Tibial nerve (tissue), 4 donors: ENCODE measurements at regions not wholly inside any gene's neighbourhood (a gene's known extent, or its start where the extent isn't known, plus 50 kb on each side); places are given as distances from the start of the nearest gene placed in this dataset.

Experiments
- DNase-seq, 2 donors: peaks; one replicate each; pipeline ENCODE4 v3.0.0-alpha.2; 2019; ENCODE audit warnings: low spot score in 2 of 2
- H3K27ac ChIP-seq, 4 donors: fragments of 200-600 bp; sonication (generic) in 3 of 4; one replicate each; pipeline ENCODE4 v1.5.1; 2017 to 2019; ENCODE audit warnings: mild to moderate bottlenecking in 1 of 4
- H3K27me3 ChIP-seq, 2 donors: fragments of 200-600 bp; sonication (generic) in 1 of 2; one replicate each; pipeline versions ENCODE4 v1.5.1 to v1.6.0; 2017 to 2019
- H3K36me3 ChIP-seq, 3 donors: fragments of 200-600 bp; sonication (generic); one replicate each; pipeline ENCODE4 v1.5.1; 2018 to 2019
- H3K4me1 ChIP-seq, 4 donors: fragments of 200-600 bp; sonication (generic) in 3 of 4; one replicate each; pipeline ENCODE4 v1.5.1; 2017 to 2019
- H3K4me3 ChIP-seq, 4 donors: fragments of 200-600 bp; sonication (generic) in 3 of 4; one replicate each; pipeline ENCODE4 v1.5.1; 2017 to 2019; ENCODE audit warnings: mild to moderate bottlenecking in 1 of 4, moderate library complexity in 1 of 4
- H3K9me3 ChIP-seq, 4 donors: fragments of 200-600 bp; sonication (generic) in 3 of 4; one replicate each; pipeline ENCODE4 v1.5.1; 2017 to 2019
- CTCF ChIP-seq, 5 experiments: fragments of 200-600 bp in 3 of 5; fragments of 450-650 bp in 2 of 5; sonication (generic) in 3 of 5; IDR thresholded peaks; one replicate each; pipeline ENCODE4 v1.5.1; 2016 to 2019; ENCODE audit warnings: antibody characterized with exemption in 5 of 5, mild to moderate bottlenecking in 3 of 5, moderate library complexity in 2 of 5
- EP300 ChIP-seq, 2 donors: sonication (generic); formaldehyde crosslinking; IDR thresholded peaks; one replicate each; pipeline ENCODE4 v1.6.1; 2017; ENCODE audit warnings: antibody characterized with exemption in 2 of 2, mild to moderate bottlenecking in 1 of 2
- POLR2A ChIP-seq, 2 donors: fragments of 450-650 bp; IDR thresholded peaks; one replicate each; pipeline ENCODE4 v1.6.1; 2017; ENCODE audit warnings: antibody characterized with exemption in 2 of 2, mild to moderate bottlenecking in 2 of 2, moderate library complexity in 2 of 2
- WGBS, 2 donors: methylation state at CpG; one replicate each; pipeline ENCODE4 v1.1.5; 2018; 5-methylcytosine and 5-hydroxymethylcytosine counted together

- no peak overlapping the region for H3K4me3 ChIP-seq
- no peak for DNase-seq
- no peaks in the 10 kb centered on the region for H3K36me3 ChIP-seq
- H3K9me3 ChIP-seq: peaks cover 0 to 6% (median 2%) of the 10 kb centered on the region in 4 donors
- no peaks in the 10 kb centered on the region for H3K27me3 ChIP-seq
- peaks cover 0 to 16% (median 3%) of the 10 kb centered on the region in 4 donors for H3K4me1 ChIP-seq
- no peak overlapping the region for H3K27ac ChIP-seq
- no peak for TF ChIP-seq POLR2A (IDR thresholded peaks at IDR 0.05)
These were observed 159.5 kb downstream of the CD47 start for GRCh38 chr3:107931326-107931725.

- TF ChIP-seq CTCF (IDR thresholded peaks at IDR 0.05) (no peak), POLR2A (IDR thresholded peaks at IDR 0.05) (no peak), EP300 (IDR thresholded peaks at IDR 0.05) (no peak)
- Histone ChIP-seq H3K4me1 (peaks cover 0 to 16% (median 3%) of the 10 kb centered on the region in 4 donors), H3K27me3 (no peaks in the 10 kb centered on the region), H3K9me3 (peaks cover 0 to 6% (median 2%) of the 10 kb centered on the region in 4 donors), H3K27ac (no peak overlapping the region), H3K36me3 (no peaks in the 10 kb centered on the region), H3K4me3 (no peak overlapping the region)
- 99 to 100% methylated on average over 3 of the region's 3 CpGs for WGBS, 2 donors
- no peak for DNase-seq
These were observed 161.7 kb downstream of the CD47 start for GRCh38 chr3:107929088-107929487.

- Histone ChIP-seq H3K36me3 (no peaks in the 10 kb centered on the region), H3K4me1 (peaks cover 0 to 16% (median 3%) of the 10 kb centered on the region in 4 donors), H3K4me3 (peak overlapping the region; percentile 49 to 60 (median 58)), H3K9me3 (no peaks in the 10 kb centered on the region), H3K27me3 (no peaks in the 10 kb centered on the region), H3K27ac (peak overlapping the region in 2 of 4 donors; percentile 54 to 56)
- WGBS, 2 donors: 6 to 10% methylated on average over 8 of the region's 8 CpGs
- TF ChIP-seq EP300 (IDR thresholded peaks at IDR 0.05): no peak
- no peak for TF ChIP-seq POLR2A (IDR thresholded peaks at IDR 0.05)
- TF ChIP-seq CTCF (IDR thresholded peaks at IDR 0.05): no peak
- no peak for DNase-seq
These were observed 162.8 kb downstream of the CD47 start for GRCh38 chr3:107928084-107928445.

GRCh38 chr3:107927361-107928083 lies 163.3 kb downstream of the CD47 start:
- TF ChIP-seq CTCF (IDR thresholded peaks at IDR 0.05) (peak; percentile 85 to 93 (median 89)), POLR2A (IDR thresholded peaks at IDR 0.05) (no peak), EP300 (IDR thresholded peaks at IDR 0.05) (peak in 1 of 2 donors; percentile 35)
- 2% methylated on average over 45 to 53 of the region's 55 CpGs for WGBS, 2 donors
- H3K4me3 ChIP-seq: peak overlapping the region; percentile 49 to 60 (median 58)
- peak; percentile 47 to 49 for DNase-seq
- no peaks in the 10 kb centered on the region for H3K27me3 ChIP-seq
- H3K9me3 ChIP-seq: no peaks in the 10 kb centered on the region
- H3K4me1 ChIP-seq: peaks cover 0 to 16% (median 3%) of the 10 kb centered on the region in 4 donors
- H3K27ac ChIP-seq: peak overlapping the region in 3 of 4 donors; percentile 26 to 56 (median 54)
- no peaks in the 10 kb centered on the region for H3K36me3 ChIP-seq

GRCh38 chr3:107925851-107926250 lies 165.0 kb downstream of the CD47 start:
- Histone ChIP-seq H3K27ac (no peak overlapping the region), H3K4me3 (no peak overlapping the region), H3K36me3 (no peaks in the 10 kb centered on the region), H3K4me1 (peaks cover 0 to 16% (median 3%) of the 10 kb centered on the region in 4 donors), H3K27me3 (no peaks in the 10 kb centered on the region), H3K9me3 (no peaks in the 10 kb centered on the region)
- no peak for TF ChIP-seq EP300 (IDR thresholded peaks at IDR 0.05)
- 94 to 95% methylated on average over 5 of the region's 5 CpGs for WGBS, 2 donors
- no peak for DNase-seq

GRCh38 chr3:107921038-107921437 lies 169.8 kb downstream of the CD47 start:
- 88 to 89% methylated on average over 1 of the region's 1 CpG for WGBS, 2 donors
- TF ChIP-seq POLR2A (IDR thresholded peaks at IDR 0.05) (no peak), EP300 (IDR thresholded peaks at IDR 0.05) (no peak), CTCF (IDR thresholded peaks at IDR 0.05) (no peak)
- DNase-seq: no peak
- Histone ChIP-seq H3K27ac (no peak overlapping the region), H3K4me1 (no peaks in the 10 kb centered on the region), H3K27me3 (no peaks in the 10 kb centered on the region), H3K36me3 (no peaks in the 10 kb centered on the region), H3K9me3 (no peaks in the 10 kb centered on the region), H3K4me3 (no peak overlapping the region)
